BE2C (cell line): ENCODE measurements at regions not wholly inside any gene's neighbourhood (a gene's known extent, or its start where the extent isn't known, plus 50 kb on each side); places are given as distances from the start of the nearest gene placed in this dataset.
"Not testable (repeated sequence)": the region's sequence is repeated elsewhere in the genome, so short reads cannot be mapped to it uniquely, and the experiment has no call there.

Source experiments
- DNase-seq: peaks from one replicate; pipeline ENCODE4 v3.0.0-alpha.2; 2020
- H3K27me3 ChIP-seq: fragments of 250-450 bp; sonication (Bioruptor Pico); 2 replicates; pipeline ENCODE4 v1.5.1; 2020; ENCODE audit warnings: mild to moderate bottlenecking
- H3K36me3 ChIP-seq: fragments of 250-450 bp; sonication (Bioruptor Pico); 2 replicates; pipeline ENCODE4 v1.5.1; 2020; ENCODE audit warnings: mild to moderate bottlenecking
- H3K4me1 ChIP-seq: fragments of 250-450 bp; sonication (Bioruptor Pico); 2 replicates; pipeline ENCODE4 v1.5.1; 2020
- H3K4me3 ChIP-seq: 2 replicates; pipeline ENCODE4 v1.5.1; 2011; ENCODE audit warnings: low read depth, low read length
- H3K9me3 ChIP-seq: fragments of 250-450 bp; sonication (Bioruptor Pico); 2 replicates; pipeline ENCODE4 v1.5.1; 2020
- TF ChIP-seq, protein P1 (sequence below): IDR thresholded peaks from 2 replicates; pipeline ENCODE4 v1.5.1; 2012; ENCODE audit warnings: mild to moderate bottlenecking, low read depth, low read length

DNA sequence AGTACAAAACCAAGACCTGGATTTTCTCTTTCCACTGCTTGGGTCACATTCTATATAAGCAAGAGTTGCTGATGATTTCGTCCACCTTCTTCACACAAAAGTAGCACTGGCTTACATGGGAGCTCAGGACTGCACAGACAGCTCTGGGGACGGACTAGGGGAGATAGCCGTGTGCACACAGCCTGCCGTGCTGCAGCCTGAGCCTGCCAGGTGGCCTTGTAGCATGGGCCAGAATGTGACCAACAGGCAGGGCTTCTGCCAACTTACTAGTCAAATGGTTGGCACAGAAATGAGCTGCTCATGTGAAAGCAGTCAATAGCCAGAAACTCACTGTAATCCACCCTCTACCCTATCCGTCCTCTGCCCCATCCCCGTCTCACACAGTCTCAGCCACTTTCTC, 299.0 kb downstream of the ANAPC1 start:
- not testable (repeated sequence) for DNase-seq, H3K4me1 ChIP-seq, H3K9me3 ChIP-seq, H3K27me3 ChIP-seq, H3K36me3 ChIP-seq, H3K4me3 ChIP-seq

DNA sequence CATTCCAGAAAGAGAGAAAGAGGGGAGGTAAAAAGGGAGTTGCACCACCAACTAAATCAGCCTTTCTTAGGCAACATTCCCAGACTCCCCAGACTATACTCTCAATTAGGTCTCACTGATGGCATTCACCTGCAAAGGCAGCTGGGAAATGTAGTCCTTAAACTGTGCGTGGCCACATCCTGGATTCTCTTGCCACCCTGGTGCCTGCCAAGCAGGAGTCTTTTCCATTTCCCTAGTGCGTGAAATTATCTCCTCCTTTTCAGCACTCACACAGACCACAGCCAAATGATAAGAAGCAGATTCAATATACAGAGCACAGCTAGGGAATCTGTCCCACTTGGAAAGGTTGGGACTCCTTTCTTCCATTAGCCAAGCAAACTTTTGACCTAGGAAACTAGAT, 298.0 kb downstream of the ANAPC1 start:
- H3K9me3 ChIP-seq, H3K4me3 ChIP-seq, H3K27me3 ChIP-seq, H3K36me3 ChIP-seq, DNase-seq, H3K4me1 ChIP-seq: not testable (repeated sequence)

DNA sequence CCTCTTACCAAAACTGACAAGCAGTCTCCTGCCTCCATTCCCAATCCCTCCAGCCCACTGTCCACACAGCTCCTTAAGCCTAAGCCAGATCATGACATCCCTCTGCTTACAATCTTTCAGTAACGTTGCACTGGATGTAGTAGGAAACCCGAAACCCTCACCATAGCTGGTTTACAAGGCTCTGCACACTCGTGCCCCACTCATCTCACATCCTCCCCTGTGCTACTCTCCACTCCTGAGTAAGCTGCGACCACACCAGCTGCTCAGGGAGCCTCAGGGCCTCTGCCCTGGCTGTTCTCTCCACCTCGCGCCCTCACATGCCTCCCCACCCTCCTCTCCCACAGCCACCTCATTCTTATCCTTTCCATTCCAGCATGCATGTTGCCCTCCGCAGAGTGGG, 288.9 kb downstream of the ANAPC1 start:
- not testable (repeated sequence) for H3K4me3 ChIP-seq, H3K36me3 ChIP-seq, H3K9me3 ChIP-seq, H3K27me3 ChIP-seq, DNase-seq, H3K4me1 ChIP-seq

DNA sequence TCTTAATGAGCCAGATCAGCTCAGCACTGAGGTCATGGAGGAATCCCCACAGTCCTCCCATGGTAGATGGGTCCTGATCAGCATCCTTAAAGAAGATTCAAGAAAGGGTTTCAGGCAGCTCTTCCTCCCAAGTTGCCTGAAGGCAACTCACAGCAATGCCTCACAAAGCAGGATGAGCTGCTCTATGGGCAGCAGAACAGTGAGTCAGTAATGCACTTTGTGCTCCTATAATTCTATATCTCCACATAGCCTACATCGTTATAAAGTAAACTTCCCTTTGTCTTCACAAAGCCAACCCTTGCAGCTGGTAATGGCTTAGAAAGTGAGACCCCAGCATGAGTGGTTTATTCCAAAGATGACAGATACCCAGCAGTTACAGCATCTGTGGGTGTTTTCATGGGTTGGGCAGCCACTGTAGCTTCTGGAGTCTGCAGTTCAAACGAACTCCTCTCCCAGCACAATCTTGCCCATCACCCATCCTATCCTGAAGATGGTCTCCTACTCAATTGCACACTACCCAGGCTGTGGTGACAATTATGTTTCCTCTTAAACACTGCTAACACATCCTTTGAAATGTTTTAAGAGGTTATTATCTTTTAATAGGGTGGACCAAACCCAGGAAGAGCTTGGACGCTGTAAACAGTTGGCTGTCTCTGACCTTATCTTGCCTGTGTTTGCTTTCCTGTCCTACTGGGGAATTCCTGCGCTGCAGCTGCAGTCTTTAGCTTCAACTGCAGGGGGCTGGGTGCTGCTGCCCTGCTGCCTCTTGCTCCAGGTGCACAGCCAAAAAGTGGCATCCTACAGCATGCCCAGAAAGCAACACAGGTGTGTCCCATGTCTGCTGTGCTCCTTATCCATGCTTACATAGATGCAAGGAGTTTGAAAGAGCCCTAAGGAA, 286.9 kb downstream of the ANAPC1 start:
- not testable (repeated sequence) for DNase-seq, H3K4me1 ChIP-seq, H3K4me3 ChIP-seq, H3K27me3 ChIP-seq, H3K9me3 ChIP-seq, H3K36me3 ChIP-seq

DNA sequence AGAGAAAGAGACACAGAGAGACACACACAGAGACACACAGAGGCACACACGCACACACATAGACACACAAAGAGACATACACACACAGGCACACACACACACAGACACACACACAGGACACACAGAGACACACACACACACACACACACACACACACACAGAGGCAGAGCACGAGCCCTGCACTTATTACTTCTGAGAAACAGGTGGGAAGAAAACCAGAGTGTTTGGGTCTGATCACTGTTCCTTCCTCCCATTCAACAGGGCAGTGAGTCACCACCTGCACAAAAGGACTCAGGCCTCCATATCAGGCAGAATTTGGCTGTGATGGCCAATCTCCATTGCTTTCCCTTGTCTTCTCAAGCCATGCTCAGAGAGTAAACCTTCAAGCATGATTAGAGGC, 285.0 kb downstream of the ANAPC1 start:
- DNase-seq, H3K36me3 ChIP-seq, H3K4me3 ChIP-seq, H3K27me3 ChIP-seq, H3K9me3 ChIP-seq, H3K4me1 ChIP-seq: not testable (repeated sequence)

DNA sequence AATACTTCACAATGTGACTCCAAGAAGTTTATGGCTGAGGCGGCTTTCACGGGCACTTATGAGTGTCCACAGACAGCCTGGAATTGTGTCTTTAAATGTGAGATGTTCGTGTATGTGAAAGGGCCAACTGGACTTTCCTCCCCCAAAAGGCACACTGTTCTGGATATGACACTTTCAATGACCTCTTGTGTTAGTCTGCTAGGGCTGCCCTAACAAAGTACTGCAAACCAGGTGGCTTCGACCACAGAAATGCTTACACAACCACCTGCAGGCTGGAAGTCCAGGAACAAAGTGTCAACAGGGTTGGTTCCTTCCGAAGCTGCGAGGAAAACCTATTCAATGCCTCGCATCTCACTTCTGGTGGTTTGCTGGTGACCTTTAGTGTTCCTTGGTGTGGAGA, 281.7 kb downstream of the ANAPC1 start:
- H3K36me3 ChIP-seq, H3K27me3 ChIP-seq, DNase-seq, H3K9me3 ChIP-seq, H3K4me1 ChIP-seq, H3K4me3 ChIP-seq: not testable (repeated sequence)

DNA sequence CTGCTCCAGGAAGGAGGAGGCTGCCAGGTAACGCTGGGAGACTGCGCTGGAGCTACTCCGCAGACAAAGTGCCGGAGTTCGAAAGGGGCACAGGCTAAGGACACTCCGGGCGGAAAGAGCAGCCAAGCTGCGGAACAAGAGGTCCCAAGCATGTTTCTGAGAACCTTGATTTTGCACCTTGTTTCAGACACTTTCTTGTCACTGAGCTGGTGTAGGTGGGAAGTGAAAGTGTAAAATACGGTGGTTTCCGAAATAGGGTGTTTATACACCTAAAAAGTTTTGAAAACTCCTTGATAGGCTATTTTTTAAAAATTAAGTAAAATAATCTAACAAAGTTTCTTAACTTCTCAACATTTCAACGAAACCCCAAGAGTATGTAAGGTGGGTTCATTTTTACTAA, 278.2 kb downstream of the ANAPC1 start:
- not testable (repeated sequence) for H3K9me3 ChIP-seq, H3K36me3 ChIP-seq, H3K4me1 ChIP-seq, H3K27me3 ChIP-seq, DNase-seq, H3K4me3 ChIP-seq

DNA sequence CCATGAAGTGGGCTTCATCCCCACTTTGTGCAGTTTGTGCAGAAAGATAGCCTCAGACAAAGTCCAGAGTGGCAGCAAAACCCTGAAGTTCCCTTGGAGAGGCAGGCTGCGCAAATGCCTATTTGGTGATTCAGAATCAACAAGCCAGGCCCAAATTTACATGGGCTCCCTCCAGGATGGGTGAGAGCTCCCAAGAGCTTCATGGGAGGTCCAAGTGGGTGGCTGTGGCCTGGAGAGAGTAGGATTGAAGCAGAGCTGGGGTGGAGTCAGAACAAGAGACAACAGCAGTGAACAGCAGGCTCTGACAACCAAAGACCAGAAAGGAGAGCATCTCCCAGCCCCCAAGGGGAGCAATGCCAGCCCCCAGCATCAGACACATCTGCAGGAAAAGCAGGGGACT, 277.4 kb downstream of the ANAPC1 start:
- DNase-seq, H3K4me3 ChIP-seq, H3K4me1 ChIP-seq, H3K9me3 ChIP-seq, H3K36me3 ChIP-seq, H3K27me3 ChIP-seq: not testable (repeated sequence)

DNA sequence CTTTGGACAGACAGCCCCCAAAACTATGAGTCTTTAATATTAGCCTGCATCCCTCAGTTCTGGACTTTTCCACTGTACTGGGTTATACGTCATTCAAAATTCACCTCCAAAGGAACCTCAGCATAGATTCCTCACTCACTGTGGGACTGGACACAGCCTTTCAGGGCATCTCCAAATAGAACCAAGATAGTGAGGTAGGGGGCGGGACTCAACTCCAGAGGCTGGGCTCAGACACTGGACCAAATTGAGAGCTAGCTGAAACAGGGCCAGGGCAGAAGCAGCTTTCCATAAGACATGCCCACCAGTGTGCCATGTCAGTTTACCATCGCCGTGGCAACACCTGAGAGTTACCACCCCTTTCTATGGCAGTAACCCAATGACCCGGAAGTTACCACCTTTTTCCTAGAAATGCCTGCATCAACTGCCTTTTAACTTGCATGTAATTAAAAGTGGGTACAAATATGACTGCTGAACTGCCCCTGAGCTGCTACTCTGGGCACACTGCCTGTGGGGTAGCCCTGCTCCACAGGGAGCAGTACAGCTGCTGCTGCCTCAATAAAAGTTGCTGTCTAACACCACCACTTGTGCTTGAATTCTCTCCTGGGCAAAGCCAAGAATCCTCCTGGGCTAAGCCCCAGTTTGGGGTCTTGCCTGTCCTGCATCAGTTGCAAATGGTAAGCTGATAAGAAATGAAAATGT, 274.7 kb downstream of the ANAPC1 start:
- H3K4me3 ChIP-seq, H3K9me3 ChIP-seq, H3K4me1 ChIP-seq, H3K36me3 ChIP-seq, DNase-seq, H3K27me3 ChIP-seq: not testable (repeated sequence)

DNA sequence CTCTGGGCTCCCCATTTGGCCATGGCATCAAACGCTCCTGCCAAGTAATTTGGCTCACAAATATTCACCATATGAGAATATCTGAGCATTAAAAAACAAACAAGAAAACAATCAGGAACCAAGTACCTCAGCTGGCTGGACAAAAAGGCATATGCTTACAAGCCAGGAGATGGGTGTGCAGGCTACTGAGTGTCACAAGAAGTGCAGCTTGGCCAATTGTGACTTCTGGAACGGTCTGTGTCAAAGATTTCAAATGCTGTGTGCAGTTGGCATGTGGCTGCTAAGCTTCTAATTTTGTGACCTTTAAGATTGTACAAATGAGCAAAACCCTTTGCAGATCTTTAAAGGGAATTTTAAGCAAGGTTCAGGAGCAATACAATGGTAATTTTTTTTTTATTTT, 274.0 kb downstream of the ANAPC1 start:
- H3K4me1 ChIP-seq, H3K27me3 ChIP-seq, H3K4me3 ChIP-seq, H3K36me3 ChIP-seq, DNase-seq, H3K9me3 ChIP-seq: not testable (repeated sequence)

DNA sequence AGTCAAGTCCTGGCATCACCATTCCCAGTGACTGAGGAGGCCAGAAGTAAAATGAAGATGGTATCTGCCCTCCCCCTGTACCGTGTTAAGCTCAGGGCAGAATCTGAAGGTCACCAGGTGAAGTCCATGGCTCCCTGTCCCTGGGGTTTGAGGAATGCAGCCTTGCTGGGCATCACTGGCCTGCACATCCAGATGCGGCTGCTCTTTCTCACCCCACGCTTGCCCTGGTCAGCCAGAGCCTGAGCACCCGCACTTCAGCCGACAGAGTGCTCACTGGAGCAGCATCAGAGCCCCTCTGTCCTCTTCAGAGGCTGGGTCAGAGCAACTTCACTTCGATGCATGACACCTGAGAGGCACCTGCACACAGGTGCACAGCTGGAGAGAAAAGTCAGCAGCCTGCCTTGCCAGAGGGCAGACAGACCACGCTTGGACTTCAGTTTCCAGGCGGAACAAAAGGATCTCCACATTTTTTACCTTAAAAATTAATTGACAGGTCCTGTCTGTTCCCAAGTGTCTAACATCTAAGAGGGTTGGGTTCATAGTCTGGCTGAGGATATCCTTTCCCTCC, 267.3 kb downstream of the ANAPC1 start:
- H3K27me3 ChIP-seq = no peaks in the 10 kb centered on the region

More for the DNA sequence above, 267.3 kb downstream of the ANAPC1 start:
- DNase-seq = no peak
- Histone ChIP-seq H3K9me3 (no peaks in the 10 kb centered on the region), H3K36me3 (no peaks in the 10 kb centered on the region), H3K4me1 (no peaks in the 10 kb centered on the region), H3K4me3 (no peak overlapping the region)
- TF ChIP-seq, protein P1, sequence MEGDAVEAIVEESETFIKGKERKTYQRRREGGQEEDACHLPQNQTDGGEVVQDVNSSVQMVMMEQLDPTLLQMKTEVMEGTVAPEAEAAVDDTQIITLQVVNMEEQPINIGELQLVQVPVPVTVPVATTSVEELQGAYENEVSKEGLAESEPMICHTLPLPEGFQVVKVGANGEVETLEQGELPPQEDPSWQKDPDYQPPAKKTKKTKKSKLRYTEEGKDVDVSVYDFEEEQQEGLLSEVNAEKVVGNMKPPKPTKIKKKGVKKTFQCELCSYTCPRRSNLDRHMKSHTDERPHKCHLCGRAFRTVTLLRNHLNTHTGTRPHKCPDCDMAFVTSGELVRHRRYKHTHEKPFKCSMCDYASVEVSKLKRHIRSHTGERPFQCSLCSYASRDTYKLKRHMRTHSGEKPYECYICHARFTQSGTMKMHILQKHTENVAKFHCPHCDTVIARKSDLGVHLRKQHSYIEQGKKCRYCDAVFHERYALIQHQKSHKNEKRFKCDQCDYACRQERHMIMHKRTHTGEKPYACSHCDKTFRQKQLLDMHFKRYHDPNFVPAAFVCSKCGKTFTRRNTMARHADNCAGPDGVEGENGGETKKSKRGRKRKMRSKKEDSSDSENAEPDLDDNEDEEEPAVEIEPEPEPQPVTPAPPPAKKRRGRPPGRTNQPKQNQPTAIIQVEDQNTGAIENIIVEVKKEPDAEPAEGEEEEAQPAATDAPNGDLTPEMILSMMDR = no peak
